ENCODE measurements at regions not wholly inside any gene's neighbourhood (a gene's known extent, or its start where the extent isn't known, plus 50 kb on each side); places are given as distances from the start of the nearest gene placed in this dataset.

DNA sequence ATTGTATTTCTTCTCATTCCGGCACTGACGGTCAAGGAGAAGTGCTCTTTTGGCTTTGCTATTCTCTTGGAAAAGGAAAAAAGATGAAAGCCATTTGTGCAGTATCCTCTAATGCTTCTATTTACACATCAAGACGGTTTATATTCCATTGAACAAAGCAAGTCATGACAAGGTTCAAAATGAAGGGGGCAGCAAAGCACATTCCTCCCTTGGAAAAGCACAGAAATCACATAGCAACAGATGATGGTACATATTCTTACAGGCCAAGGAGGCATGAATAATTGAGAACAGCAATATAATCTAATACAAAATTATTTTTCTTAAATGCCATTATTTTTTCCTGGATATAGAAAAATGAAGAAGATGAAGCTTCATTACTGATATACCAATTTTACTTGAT, 508.2 kb upstream of the JAG1 start:
- TF ChIP-seq CTCF (IDR thresholded peaks at IDR 0.05; ENCODE audit: low read depth, low read length): no peak

DNA sequence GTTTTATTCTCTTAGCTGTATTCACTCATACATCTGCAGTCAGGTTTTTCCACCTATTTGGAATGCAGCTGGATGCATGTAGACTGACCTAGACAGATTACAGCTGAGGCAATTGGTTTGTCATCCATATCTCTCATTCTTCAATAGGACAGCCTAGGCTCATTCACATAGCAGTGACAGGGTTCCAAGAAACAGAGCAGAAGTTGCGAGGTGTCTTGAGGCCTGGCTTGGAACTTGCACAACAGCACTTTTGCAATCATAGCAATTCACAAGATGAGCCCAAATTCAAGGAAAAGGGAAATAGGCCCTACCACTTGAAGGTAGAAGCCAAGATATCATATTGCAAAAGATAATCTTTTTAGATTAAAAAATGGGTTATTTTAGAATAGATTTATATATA, 508.9 kb upstream of the JAG1 start:
- DNase-seq (ENCODE audit: extremely low read depth, low read depth): no peak
- no peak for TF ChIP-seq CTCF (IDR thresholded peaks at IDR 0.05; ENCODE audit: low read depth, low read length)

More for the DNA sequence above, 508.2 kb upstream of the JAG1 start:
- no peak for DNase-seq (ENCODE audit: extremely low read depth, low read depth)

DNA sequence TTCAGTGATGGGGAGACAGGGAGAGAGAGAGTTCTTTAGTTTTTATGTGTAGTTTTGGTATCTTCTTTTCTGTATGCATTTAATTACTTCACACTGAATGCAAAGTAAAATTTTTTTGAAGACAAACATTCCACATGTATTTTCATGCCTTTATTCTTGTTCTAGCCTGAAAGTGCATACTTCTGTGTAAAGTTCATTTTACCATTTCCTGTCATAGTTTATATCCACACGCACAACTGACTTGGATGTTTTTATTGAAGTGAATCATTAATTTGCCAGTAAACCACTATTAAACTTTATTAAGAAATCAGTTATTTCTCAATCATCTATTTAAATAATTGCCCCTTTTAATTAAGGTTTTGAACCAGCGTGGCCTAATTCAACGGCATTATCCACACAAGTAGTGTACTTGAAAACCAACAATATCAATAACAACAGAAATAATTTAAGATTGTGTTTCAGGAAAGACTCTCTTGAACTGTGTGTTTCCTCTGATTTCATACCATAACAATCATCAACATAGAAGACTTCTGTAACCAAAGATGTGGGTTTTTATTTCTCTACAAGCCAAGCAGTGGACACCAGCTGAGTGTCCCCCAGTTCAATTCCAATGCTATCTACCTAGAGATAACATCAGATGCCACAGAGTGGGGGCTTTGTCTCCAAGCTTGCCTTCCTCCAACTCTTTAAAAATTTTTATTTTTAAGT, 512.7 kb upstream of the JAG1 start:
- no peak for DNase-seq (ENCODE audit: extremely low read depth, low read depth)
- TF ChIP-seq CTCF (IDR thresholded peaks at IDR 0.05; ENCODE audit: low read depth, low read length): no peak

DNA sequence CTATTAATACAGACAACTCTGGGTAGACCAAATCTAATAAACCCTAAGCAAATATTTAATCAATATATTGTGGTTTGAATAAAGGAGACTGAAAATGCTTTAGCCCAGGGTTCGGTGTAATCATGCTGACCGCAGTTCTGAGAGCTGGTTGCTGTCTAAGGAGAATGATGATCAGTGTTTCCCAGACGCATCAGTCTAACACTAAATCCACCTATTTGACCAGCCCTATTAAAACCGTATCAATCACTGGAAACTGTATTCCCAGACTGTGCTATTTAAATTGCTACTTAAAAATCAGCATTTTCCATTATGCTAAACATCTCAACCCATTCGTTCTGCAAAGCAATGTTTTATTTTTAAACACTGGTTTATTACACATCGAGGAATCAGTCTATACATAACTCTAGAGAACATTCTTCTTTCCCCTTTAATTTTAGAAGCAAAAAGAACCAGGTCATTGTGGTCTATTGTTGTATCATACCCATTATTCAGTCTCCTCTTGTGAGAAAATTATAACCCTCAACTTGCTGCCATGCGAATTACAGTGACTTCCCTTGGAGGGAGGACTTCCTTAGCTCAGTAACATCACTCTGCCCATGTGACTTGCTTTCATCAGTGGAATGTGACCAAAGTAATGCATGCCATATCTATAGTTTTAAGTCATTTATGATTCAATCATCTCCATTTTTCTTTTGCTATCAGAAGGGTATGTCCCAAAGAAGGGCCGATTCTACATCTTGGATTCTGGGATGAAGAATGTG, 515.2 kb upstream of the JAG1 start:
- TF ChIP-seq CTCF (IDR thresholded peaks at IDR 0.05; ENCODE audit: low read depth, low read length): no peak
- no peak for DNase-seq (ENCODE audit: extremely low read depth, low read depth)

GRCh38 chr20:11190741-11191140, 516.9 kb upstream of the JAG1 start:
- TF ChIP-seq CTCF (IDR thresholded peaks at IDR 0.05; ENCODE audit: low read depth, low read length): no peak
- no peak for DNase-seq (ENCODE audit: extremely low read depth, low read depth)

DNA sequence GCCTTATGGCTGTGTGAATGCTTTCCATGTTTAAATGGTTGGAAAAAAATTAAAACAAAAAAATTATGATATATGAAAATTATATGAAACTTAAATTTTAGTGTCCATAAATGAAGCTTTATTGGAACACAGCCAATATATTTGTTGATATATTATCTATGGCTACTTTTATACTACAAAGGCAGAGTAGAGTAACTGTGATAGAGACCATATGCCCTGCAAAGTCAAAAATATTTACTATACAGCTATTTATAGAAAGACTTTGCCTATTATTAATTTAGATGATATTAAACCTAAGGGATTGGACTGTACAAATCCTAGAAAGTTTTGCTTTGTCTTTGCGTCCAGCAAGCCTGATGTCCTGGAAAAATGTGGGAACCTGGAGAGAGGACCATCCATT, 518.3 kb upstream of the JAG1 start:
- TF ChIP-seq CTCF (IDR thresholded peaks at IDR 0.05; ENCODE audit: low read depth, low read length): no peak
- DNase-seq (ENCODE audit: extremely low read depth, low read depth): no peak

GRCh38 chr20:11193241-11193640, 519.4 kb upstream of the JAG1 start:
- TF ChIP-seq CTCF (IDR thresholded peaks at IDR 0.05; ENCODE audit: low read depth, low read length): no peak
- DNase-seq (ENCODE audit: extremely low read depth, low read depth): no peak
